Natural killer cell (primary cell): ENCODE measurements at regions not wholly inside any gene's neighbourhood (a gene's known extent, or its start where the extent isn't known, plus 50 kb on each side); places are given as distances from the start of the nearest gene placed in this dataset.

Experiments used
- ATAC-seq, 3 donors: fragments of 150-1000 bp in 2 of 3; fragments of 200-7000 bp in 1 of 3; cut with Tn5 transposase; 1 replicate in 1 of 3; 2 replicates in 2 of 3; pipeline ENCODE4 v1.10.0; 2021; ENCODE audit warnings: mild to moderate bottlenecking in 2 of 3, moderate library complexity in 2 of 3
- DNase-seq, 2 donors: peaks; one replicate each; pipeline versions ENCODE4 v3.0.0 to v3.0.0-alpha.2; 2013 to 2021; ENCODE audit warnings: mixed read lengths in 1 of 2
- H3K27ac ChIP-seq: one replicate; pipeline ENCODE4 v1.5.1; 2013; ENCODE audit warnings: mild to moderate bottlenecking, low read length
- H3K27me3 ChIP-seq: one replicate; pipeline ENCODE4 v1.6.1; 2013; ENCODE audit warnings: low read length; ENCODE audit not compliant: control insufficient read depth, insufficient read depth
- H3K36me3 ChIP-seq: one replicate; pipeline ENCODE4 v1.6.1; 2013; ENCODE audit warnings: low read length; ENCODE audit not compliant: control insufficient read depth, insufficient read depth
- H3K4me1 ChIP-seq: one replicate; pipeline ENCODE4 v1.6.1; 2013; ENCODE audit warnings: low read length; ENCODE audit not compliant: control insufficient read depth, insufficient read depth
- H3K4me3 ChIP-seq: one replicate; pipeline ENCODE4 v1.5.1; 2013; ENCODE audit warnings: low read length
- H3K9me3 ChIP-seq: one replicate; pipeline ENCODE4 v1.6.1; 2013; ENCODE audit warnings: low read length; ENCODE audit not compliant: control insufficient read depth, insufficient read depth
- H3K27ac Mint-ChIP-seq, 2 donors: one replicate each; pipeline ENCODE4 v1.8.0; 2022; ENCODE audit warnings: mild to moderate bottlenecking in 2 of 2, mixed read lengths in 2 of 2, moderate library complexity in 1 of 2
- H3K27me3 Mint-ChIP-seq, 2 donors: one replicate each; pipeline ENCODE4 v1.8.0; 2022; ENCODE audit warnings: low read depth in 2 of 2, mixed read lengths in 2 of 2
- H3K36me3 Mint-ChIP-seq: one replicate; pipeline ENCODE4 v1.8.0; 2022; ENCODE audit warnings: mixed read lengths
- H3K4me1 Mint-ChIP-seq, 2 donors: one replicate each; pipeline ENCODE4 v1.8.0; 2022; ENCODE audit warnings: mixed read lengths in 2 of 2
- H3K4me3 Mint-ChIP-seq: one replicate; pipeline ENCODE4 v1.8.0; 2022; ENCODE audit warnings: mild to moderate bottlenecking, moderate library complexity, mixed read lengths
- H3K9me3 Mint-ChIP-seq, 2 donors: one replicate each; pipeline ENCODE4 v1.8.0; 2022; ENCODE audit warnings: mixed read lengths in 2 of 2
- WGBS: methylation state at CpG from one replicate; pipeline ENCODE4 v1.1.7; 2013; ENCODE audit warnings: missing lambda C conversion rate; ENCODE audit not compliant: insufficient coverage; 5-methylcytosine and 5-hydroxymethylcytosine counted together
- intact Hi-C: fragments of 100-400 bp; cut with micrococcal nuclease; formaldehyde crosslinking; loops from one replicate; pipeline ENCODE4 v1.14.2; 2022
- TF ChIP-seq, protein P1 (sequence below): fragments of 200-600 bp; IDR thresholded peaks from one replicate; pipeline ENCODE4 v1.8.0; 2022; ENCODE audit warnings: antibody characterized with exemption

DNA sequence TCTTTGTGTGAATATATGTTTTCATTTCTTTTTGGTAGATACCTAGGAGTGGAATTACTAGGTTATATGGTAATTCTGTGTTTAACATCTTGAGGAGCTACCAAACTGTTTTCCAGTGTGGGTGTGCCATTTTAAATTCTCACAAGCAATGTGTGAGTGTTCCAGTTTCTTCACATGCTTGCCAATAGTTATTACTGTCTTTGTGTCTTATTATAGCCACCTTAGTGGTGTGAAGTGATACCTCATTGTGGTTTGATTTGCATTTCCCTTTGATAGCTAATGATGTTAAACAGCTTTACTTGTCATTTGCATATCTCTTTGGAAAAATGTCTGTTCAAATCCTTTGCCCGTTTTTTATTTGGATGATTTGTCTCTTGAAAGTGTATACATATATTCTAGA, 513.0 kb downstream of the TMEM38B start:
- peaks cover 4 to 9% of the 10 kb centered on the region in 2 donors for H3K9me3 Mint-ChIP-seq
- ATAC-seq (peak; percentile 52 to 66 (median 62)), DNase-seq (no peak)
- no CpG with 5 or more reads among the region's 1 CpG for WGBS
- Histone ChIP-seq H3K27me3 (no peaks in the 10 kb centered on the region), H3K9me3 (peaks cover 6% of the 10 kb centered on the region), H3K4me3 (no peak overlapping the region), H3K36me3 (no peaks in the 10 kb centered on the region), H3K27ac (peak overlapping the region; percentile 53), H3K4me1 (peaks cover 17% of the 10 kb centered on the region)
- peaks cover 38 to 40% of the 10 kb centered on the region in 2 donors for H3K4me1 Mint-ChIP-seq
- peaks cover 10% of the 10 kb centered on the region for H3K36me3 Mint-ChIP-seq
- TF ChIP-seq, protein P1, sequence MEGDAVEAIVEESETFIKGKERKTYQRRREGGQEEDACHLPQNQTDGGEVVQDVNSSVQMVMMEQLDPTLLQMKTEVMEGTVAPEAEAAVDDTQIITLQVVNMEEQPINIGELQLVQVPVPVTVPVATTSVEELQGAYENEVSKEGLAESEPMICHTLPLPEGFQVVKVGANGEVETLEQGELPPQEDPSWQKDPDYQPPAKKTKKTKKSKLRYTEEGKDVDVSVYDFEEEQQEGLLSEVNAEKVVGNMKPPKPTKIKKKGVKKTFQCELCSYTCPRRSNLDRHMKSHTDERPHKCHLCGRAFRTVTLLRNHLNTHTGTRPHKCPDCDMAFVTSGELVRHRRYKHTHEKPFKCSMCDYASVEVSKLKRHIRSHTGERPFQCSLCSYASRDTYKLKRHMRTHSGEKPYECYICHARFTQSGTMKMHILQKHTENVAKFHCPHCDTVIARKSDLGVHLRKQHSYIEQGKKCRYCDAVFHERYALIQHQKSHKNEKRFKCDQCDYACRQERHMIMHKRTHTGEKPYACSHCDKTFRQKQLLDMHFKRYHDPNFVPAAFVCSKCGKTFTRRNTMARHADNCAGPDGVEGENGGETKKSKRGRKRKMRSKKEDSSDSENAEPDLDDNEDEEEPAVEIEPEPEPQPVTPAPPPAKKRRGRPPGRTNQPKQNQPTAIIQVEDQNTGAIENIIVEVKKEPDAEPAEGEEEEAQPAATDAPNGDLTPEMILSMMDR, result no peak
- peak overlapping the region; percentile 76 to 79 for H3K27ac Mint-ChIP-seq
- intact Hi-C loops, result loop anchor here (2.0 kb wide), 1 partner anchor 104 kb away; no protein-coding TSS in a partner anchor
- H3K27me3 Mint-ChIP-seq, result no peaks in the 10 kb centered on the region
- H3K4me3 Mint-ChIP-seq, result peak overlapping the region; percentile 14

DNA sequence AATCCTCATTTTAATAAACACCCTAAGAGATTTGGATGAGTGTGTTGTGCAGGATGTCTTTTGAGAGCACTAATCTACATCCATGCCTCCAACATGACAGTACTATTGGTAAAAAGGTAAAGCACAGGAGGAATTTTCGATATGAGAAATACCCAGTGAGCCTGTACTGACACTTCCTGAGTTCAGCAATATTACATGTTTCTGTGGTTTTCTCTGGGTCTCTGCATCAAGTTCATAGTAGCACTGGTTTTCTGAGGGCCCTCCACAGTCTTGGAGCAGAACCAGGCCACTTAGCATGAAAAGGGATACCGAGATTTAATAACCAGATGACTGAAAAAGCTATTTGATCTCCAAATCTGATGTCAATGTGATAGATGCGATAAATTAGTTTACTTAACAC, 524.1 kb downstream of the TMEM38B start:
- TF ChIP-seq, protein P1, result no peak
- 38% methylated on average over 3 of the region's 3 CpGs for WGBS
- Mint-ChIP-seq H3K27me3 (no peaks in the 10 kb centered on the region), H3K4me1 (peaks cover 8 to 9% of the 10 kb centered on the region in 2 donors), H3K27ac (peak overlapping the region; percentile 0 to 13), H3K9me3 (no peaks in the 10 kb centered on the region), H3K4me3 (no peak overlapping the region), H3K36me3 (no peaks in the 10 kb centered on the region)
- DNase-seq, result no peak
- H3K27ac ChIP-seq, result no peak overlapping the region
- intact Hi-C loops, result no loop called here
- H3K9me3 ChIP-seq, result no peaks in the 10 kb centered on the region
- no peaks in the 10 kb centered on the region for H3K27me3 ChIP-seq
- H3K36me3 ChIP-seq, result no peaks in the 10 kb centered on the region
- no peak overlapping the region for H3K4me3 ChIP-seq
- ATAC-seq, result peak in 2 of 3 donors; percentile 49 to 50
- H3K4me1 ChIP-seq, result no peaks in the 10 kb centered on the region

DNA sequence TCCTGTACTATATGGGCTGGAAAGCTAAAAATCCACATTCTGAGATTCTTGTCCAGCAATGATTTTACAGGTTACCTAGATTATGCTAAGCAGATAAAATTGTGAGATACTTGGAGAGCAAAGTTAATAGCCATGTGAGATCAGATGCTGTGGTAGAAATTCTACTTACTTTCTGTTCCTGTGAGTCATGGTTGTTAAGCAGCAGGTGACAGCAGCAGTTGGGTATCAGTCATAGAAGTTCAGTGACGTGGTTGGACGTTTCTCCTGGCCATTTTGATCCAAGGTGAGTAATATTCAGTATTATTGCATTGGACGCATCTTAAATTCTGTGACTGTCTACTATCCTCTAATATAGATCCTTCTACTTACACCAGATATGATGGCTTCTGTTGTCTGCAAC, 524.5 kb downstream of the TMEM38B start:
- peak overlapping the region; percentile 0 to 13 for H3K27ac Mint-ChIP-seq
- 22% methylated on average over 2 of the region's 3 CpGs for WGBS
- no peaks in the 10 kb centered on the region for H3K27me3 ChIP-seq
- H3K4me3 Mint-ChIP-seq, result no peak overlapping the region
- intact Hi-C loops, result no loop called here
- peaks cover 8 to 9% of the 10 kb centered on the region in 2 donors for H3K4me1 Mint-ChIP-seq
- no peak overlapping the region for H3K4me3 ChIP-seq
- H3K27me3 Mint-ChIP-seq, result no peaks in the 10 kb centered on the region
- no peaks in the 10 kb centered on the region for H3K4me1 ChIP-seq
- H3K36me3 Mint-ChIP-seq, result no peaks in the 10 kb centered on the region
- H3K9me3 ChIP-seq, result no peaks in the 10 kb centered on the region
- no peak overlapping the region for H3K27ac ChIP-seq
- ATAC-seq (peak; percentile 61 to 88 (median 69)), DNase-seq (no peak)
- no peaks in the 10 kb centered on the region for H3K9me3 Mint-ChIP-seq
- TF ChIP-seq, protein P1, result no peak
- no peaks in the 10 kb centered on the region for H3K36me3 ChIP-seq

DNA sequence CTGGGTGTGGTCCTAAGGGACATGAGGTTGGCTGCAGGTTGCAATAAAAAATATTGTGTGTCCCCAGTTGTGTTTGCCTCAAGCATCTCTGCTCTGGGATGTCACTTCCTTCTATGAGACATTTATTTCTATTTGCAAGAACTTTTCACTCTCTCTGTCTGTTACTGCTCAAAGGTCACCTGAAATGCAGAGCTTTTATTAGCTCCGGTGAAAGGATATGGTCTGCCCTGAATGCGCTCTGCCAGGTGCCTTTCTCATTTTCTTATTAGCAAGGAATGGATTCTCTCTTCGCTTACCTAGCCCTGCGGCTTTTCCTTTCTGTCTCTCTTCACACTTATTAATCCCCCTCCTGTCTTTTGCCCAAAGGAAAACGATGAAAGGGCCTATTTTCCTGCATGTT, 526.1 kb downstream of the TMEM38B start:
- intact Hi-C loops, result no loop called here
- Mint-ChIP-seq H3K4me3 (no peak overlapping the region), H3K4me1 (peaks cover 8 to 9% of the 10 kb centered on the region in 2 donors), H3K36me3 (no peaks in the 10 kb centered on the region), H3K9me3 (no peaks in the 10 kb centered on the region), H3K27me3 (no peaks in the 10 kb centered on the region), H3K27ac (no peak overlapping the region)
- no peaks in the 10 kb centered on the region for H3K36me3 ChIP-seq
- DNase-seq (no peak), ATAC-seq (no peak)
- no peak overlapping the region for H3K27ac ChIP-seq
- no peaks in the 10 kb centered on the region for H3K27me3 ChIP-seq
- H3K4me3 ChIP-seq, result no peak overlapping the region
- 94% methylated on average over 5 of the region's 5 CpGs for WGBS
- no peaks in the 10 kb centered on the region for H3K4me1 ChIP-seq
- no peaks in the 10 kb centered on the region for H3K9me3 ChIP-seq
- TF ChIP-seq, protein P1, result no peak
